ENCODE measurements at regions not wholly inside any gene's neighbourhood (a gene's known extent, or its start where the extent isn't known, plus 50 kb on each side); places are given as distances from the start of the nearest gene placed in this dataset.

GRCh38 chr6:137677709-137678108 lies 183.5 kb upstream of the OLIG3 start:
- TF ChIP-seq PBX3 (IDR thresholded peaks at IDR 0.05) (no peak), POLR2A (IDR thresholded peaks at IDR 0.05; ENCODE audit: low read length) (no peak), BHLHE40 (IDR thresholded peaks at IDR 0.05; ENCODE audit: low read depth, low read length) (no peak), HOXA7 (CRISPR knock-in tag; IDR thresholded peaks at IDR 0.05) (no peak), RFX5 (IDR thresholded peaks at IDR 0.05) (no peak), NPAS2 (CRISPR knock-in tag; IDR thresholded peaks at IDR 0.05; ENCODE audit: borderline replicate concordance) (no peak)
- peaks cover 27% of the 10 kb centered on the region for H3K4me1 ChIP-seq
- DNase-seq (ENCODE audit: low read depth in 1 of 2, low spot score in 1 of 2) = no peak
- no peak for FAIRE-seq
- no peak overlapping the region for H3K4me2 ChIP-seq
- H3K4me3 ChIP-seq = no peak overlapping the region
- WGBS (ENCODE audit: missing lambda C conversion rate) = 81% methylated on average over 4 of the region's 5 CpGs
- peaks cover 2% of the 10 kb centered on the region; the same call in 2 of the 3 replicates for H3K9me3 ChIP-seq
- ChIA-PET POLR2A (no interaction called here), CTCF (no interaction called here)
- 0 out of 6 replicates have a peak overlapping the region, but pooled peaks of 1 of the 2 experiments have one; percentile 41 for H3K27ac ChIP-seq
- no peak for ATAC-seq

GRCh38 chr6:137678451-137678850 lies 184.3 kb upstream of the OLIG3 start:
- no peak overlapping the region for H3K4me2 ChIP-seq
- DNase-seq (ENCODE audit: low read depth in 1 of 2, low spot score in 1 of 2) (no peak), ATAC-seq (no peak), FAIRE-seq (no peak)
- H3K4me1 ChIP-seq = peaks cover 27% of the 10 kb centered on the region
- TF ChIP-seq ZSCAN20 (CRISPR knock-in tag; IDR thresholded peaks at IDR 0.05) = no peak
- TF ChIP-seq TFCP2L1 (CRISPR knock-in tag; IDR thresholded peaks at IDR 0.05) = no peak
- no peak for TF ChIP-seq FOSB (CRISPR knock-in tag; IDR thresholded peaks at IDR 0.05)
- TF ChIP-seq KDM5A (IDR thresholded peaks at IDR 0.05) = no peak
- TF ChIP-seq GATA3 (IDR thresholded peaks at IDR 0.05; ENCODE audit: borderline replicate concordance) = no peak
- TF ChIP-seq ZNF302 (CRISPR knock-in tag; IDR thresholded peaks at IDR 0.05) = no peak
- ChIA-PET CTCF (no interaction called here), POLR2A (no interaction called here)
- H3K4me3 ChIP-seq = no peak overlapping the region
- peaks cover 2% of the 10 kb centered on the region; the same call in 2 of the 3 replicates for H3K9me3 ChIP-seq
- 45% methylated on average over 2 of the region's 2 CpGs for WGBS (ENCODE audit: missing lambda C conversion rate)
- peak overlapping the region in 1 of 2 experiments; percentile 81; a peak in 3 of 6 replicates for H3K27ac ChIP-seq

DNA sequence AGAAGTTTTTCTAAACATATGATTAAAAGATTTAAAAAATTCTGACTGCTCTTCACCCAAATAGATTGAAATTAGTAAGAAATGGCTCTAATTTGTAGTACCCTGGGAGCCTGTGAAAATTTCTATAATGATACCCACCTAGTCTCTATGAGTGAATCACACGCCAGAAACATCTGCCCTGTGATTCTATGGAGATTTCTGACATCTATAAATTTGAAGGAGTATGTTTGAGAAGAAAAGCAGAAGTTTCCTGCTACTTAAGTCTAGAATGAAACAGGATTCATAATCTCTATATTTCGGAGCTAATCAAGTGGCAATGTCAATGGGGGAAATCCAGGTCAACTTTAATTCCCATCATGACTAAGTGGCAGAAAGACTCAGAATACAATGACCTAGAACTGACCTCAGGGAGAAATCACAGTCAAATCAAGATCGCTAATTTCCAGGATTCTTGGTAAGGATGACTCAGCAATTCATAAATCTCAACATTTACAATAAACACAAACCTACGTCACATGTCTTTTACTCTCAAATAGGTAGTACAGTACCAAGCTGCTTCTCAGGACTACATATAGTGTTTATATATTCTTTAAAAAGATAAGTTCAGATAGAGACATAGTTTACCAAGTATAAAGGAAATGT lies 186.2 kb upstream of the TNFAIP3 start:
- FAIRE-seq (peak; percentile 18), ATAC-seq (peak; percentile 66 to 79), DNase-seq (ENCODE audit: low read depth in 1 of 2, low spot score in 1 of 2) (peak; percentile 9 to 84)
- WGBS (ENCODE audit: missing lambda C conversion rate) = 26% methylated on average over 4 of the region's 4 CpGs
- Histone ChIP-seq H3K9me3 (peaks cover 2% of the 10 kb centered on the region; the same call in 2 of the 3 replicates), H3K4me2 (peak overlapping the region; percentile 67), H3K4me3 (no peak overlapping the region), H3K27ac (peak overlapping the region; percentile 80 to 83), H3K4me1 (peaks cover 33% of the 10 kb centered on the region)
- ChIA-PET CTCF (interaction anchor here (1.6 kb wide), 1 partner anchor 12 kb away, joined by 5 read pairs; no protein-coding TSS in a partner anchor), POLR2A (no interaction called here)
- TF ChIP-seq HOXA7 (CRISPR knock-in tag; IDR thresholded peaks at IDR 0.05) = no peak
- TF ChIP-seq, protein P1, sequence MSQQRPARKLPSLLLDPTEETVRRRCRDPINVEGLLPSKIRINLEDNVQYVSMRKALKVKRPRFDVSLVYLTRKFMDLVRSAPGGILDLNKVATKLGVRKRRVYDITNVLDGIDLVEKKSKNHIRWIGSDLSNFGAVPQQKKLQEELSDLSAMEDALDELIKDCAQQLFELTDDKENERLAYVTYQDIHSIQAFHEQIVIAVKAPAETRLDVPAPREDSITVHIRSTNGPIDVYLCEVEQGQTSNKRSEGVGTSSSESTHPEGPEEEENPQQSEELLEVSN (IDR thresholded peaks at IDR 0.05; ENCODE audit: borderline replicate concordance, low read depth) = no peak
- 0 out of 2 replicates have a peak, but pooled peaks have one; percentile 23 for TF ChIP-seq HOXB5 (CRISPR knock-in tag; IDR thresholded peaks at IDR 0.05)
- no peak for TF ChIP-seq PHF8 (IDR thresholded peaks at IDR 0.05; ENCODE audit: borderline replicate concordance, low read depth)
- no peak for TF ChIP-seq REST (IDR thresholded peaks at IDR 0.05)
- no peak for TF ChIP-seq ZC3H11A (IDR thresholded peaks at IDR 0.05)
- TF ChIP-seq HDAC2 (IDR thresholded peaks at IDR 0.05) = no peak
- no peak for TF ChIP-seq FOXS1 (CRISPR knock-in tag; IDR thresholded peaks at IDR 0.05)
- TF ChIP-seq EHF (CRISPR knock-in tag; IDR thresholded peaks at IDR 0.05) = no peak
- no peak for TF ChIP-seq HOXB13 (CRISPR knock-in tag; IDR thresholded peaks at IDR 0.05; ENCODE audit: low read depth)
- no peak for TF ChIP-seq HEYL (CRISPR knock-in tag; IDR thresholded peaks at IDR 0.05)
- TF ChIP-seq ESRRA (IDR thresholded peaks at IDR 0.05; ENCODE audit: borderline replicate concordance, low read length) = peak; percentile 51; the same call in 1 of the 2 replicates
- TF ChIP-seq CBX2 (IDR thresholded peaks at IDR 0.05; ENCODE audit: borderline replicate concordance, low read depth) = no peak
- no peak for TF ChIP-seq TP53 (CRISPR knock-in tag; IDR thresholded peaks at IDR 0.05)
- no peak for TF ChIP-seq POLR2A (IDR thresholded peaks at IDR 0.05; ENCODE audit: low read length)
- TF ChIP-seq CTCF (IDR thresholded peaks at IDR 0.05) = no peak
- no peak for TF ChIP-seq JUNB (IDR thresholded peaks at IDR 0.05)
- TF ChIP-seq JUN (IDR thresholded peaks at IDR 0.05) = no peak
- no peak for TF ChIP-seq EP300 (IDR thresholded peaks at IDR 0.05)
- no peak for TF ChIP-seq CHD4 (IDR thresholded peaks at IDR 0.05; ENCODE audit: borderline replicate concordance)

Data from A549 (cell line).